DMS153 treated with DMSO at 0.1 percent for 48 hours (cell line): ENCODE measurements at regions not wholly inside any gene's neighbourhood (a gene's known extent, or its start where the extent isn't known, plus 50 kb on each side); places are given as distances from the start of the nearest gene placed in this dataset.
"Not testable (repeated sequence)": the region's sequence is repeated elsewhere in the genome, so short reads cannot be mapped to it uniquely, and the experiment has no call there.

Experiments
- DNase-seq: peaks from one replicate; lab custom pipeline; 2025; ENCODE audit not compliant: unreplicated experiment; lab: John Stamatoyannopoulos, UW

DNA sequence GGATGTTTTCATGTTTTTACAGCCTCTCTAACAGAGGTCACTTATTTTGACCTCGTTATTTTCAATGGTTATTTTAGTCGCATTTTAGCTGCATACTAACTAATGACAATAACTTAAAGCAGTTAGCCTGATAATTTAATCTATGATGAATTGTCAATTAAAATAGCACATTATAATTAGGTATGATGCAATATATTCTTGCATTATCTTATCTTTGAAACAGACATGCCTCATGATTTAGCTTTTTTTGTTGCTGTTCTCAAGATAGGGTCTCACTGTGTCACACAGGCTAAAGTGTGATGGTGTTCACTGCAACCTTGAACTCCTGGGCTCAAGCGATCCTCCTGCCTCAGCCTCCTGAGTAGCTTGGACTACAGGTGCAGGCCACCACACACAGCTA lies 126.4 kb downstream of the KBTBD2 start:
- DNase-seq, result no peak

DNA sequence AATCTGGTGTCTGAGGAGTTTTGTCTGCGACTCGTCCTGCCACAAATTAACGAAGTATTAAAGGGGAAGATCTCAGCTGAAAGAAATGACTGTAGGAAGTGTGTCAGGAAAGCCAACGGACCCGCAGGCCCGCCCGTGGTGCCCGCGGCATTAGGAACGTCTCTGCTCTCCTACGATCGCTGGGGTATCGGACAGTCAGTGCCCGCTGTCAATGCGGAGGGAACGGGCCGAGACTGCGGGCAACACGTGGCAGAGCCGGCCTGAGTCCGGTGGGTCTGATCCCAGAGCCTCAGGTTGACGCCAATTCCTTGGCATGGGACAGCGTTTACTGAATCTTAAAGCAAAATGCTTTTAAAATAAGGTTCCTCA lies 128.7 kb downstream of the KBTBD2 start:
- no peak for DNase-seq

DNA sequence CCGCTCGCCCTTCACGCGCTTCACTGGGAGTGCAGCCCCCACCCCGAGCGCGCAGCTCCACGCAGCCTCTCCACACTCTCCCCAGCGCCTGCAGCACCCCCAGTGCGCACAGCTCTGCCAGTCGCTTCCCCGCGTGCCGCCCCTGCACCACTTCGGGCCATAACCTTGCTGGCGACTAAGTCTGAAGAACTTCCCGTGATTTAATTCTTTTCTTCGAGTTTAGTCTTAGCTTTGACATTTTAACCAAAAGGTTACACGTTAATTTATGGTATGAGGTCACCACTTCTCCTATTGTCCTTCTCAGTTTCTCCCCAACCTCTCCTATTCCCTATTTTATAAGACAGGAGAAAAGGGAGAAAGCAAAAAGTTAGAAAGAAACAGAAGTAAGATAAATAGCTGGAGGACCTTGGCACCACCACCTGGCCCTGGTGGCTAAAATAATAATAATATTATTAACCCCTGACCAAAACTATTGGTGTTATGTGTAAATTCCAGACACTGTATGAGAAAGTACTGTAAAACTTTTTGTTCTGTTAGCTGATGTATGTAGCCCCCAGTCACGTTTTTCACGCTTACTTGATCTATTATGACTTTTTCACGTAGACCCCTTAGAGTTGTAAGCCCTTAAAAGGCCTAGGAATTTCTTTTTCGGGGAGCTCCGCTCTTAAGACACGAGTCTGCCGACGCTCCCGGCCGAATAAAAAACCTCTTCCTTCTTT lies 129.2 kb downstream of the KBTBD2 start:
- not testable (repeated sequence) for DNase-seq

DNA sequence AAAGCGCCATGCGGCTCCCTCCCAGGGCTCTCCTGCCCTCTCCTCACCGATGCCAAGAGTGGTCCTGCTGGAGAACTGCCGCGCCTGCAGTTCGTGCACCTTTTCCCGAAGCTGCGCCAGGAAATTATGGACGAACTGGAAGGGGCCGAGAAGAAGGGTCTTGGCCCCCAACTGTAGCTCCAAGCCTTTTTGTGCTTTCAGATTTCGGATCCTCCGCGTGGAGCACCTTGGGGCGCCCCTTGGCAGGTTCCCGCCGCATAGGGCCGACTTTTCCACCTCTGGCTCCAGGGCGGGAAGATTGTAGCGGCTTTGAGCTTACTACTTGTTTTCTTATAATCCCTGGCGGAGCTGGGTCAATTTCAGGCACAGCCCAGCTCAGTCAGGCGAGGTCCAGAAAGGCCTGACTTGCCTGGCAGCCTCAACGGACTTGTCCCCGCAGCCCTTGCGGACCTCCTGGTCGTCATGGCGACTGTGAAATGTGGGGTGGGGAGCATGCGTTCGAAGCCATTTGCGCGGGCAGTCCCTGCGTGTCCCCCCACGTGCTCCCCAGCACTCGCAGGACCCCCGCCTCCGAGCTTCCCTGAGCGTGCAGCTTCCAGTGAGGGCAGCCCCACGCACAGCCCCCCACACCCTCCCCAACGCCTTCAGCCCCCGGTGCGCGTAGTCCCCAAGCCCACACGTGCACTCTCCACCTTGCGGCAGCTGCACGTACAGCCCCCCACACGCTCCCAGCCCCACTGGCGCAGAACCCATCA lies 129.9 kb downstream of the KBTBD2 start:
- no peak for DNase-seq

DNA sequence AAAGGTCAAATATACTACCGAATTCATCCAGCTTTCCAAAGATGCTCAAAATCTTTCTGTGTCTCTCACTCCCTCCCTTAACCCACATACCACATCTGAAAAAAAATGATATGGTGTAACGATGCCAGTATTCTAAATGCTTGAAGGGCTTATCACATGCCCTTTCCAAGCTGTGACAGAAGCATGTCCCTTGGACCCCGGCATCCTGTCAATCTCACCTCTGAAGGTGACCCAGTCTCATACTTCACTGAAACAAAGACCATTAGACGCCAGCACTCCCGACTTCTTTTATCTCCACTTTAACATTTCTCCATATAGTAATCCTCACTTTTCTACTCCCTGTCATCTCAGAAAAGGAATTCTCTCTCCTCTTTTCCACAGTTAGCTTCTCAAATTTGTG lies 130.8 kb downstream of the KBTBD2 start:
- DNase-seq, result not testable (repeated sequence)

DNA sequence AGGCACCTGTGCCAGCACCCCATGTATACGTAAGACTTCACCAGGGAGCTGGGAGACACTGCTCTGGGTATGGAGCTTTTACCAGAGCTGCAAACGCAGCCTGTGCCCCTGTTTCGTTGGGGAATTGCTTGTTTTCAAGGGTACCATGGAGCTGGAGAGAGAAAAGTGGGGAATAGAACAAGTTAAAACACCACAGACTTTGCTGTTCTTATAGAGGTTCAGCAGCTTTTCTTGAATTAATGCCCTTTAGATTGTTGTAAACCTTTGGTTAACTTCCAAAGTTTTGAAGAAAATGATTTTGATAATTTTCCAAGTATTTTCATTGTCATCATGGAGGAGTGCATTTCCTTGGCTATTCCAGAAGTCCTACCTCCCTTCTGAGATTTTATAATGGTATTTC lies 131.7 kb downstream of the KBTBD2 start:
- not testable (repeated sequence) for DNase-seq

DNA sequence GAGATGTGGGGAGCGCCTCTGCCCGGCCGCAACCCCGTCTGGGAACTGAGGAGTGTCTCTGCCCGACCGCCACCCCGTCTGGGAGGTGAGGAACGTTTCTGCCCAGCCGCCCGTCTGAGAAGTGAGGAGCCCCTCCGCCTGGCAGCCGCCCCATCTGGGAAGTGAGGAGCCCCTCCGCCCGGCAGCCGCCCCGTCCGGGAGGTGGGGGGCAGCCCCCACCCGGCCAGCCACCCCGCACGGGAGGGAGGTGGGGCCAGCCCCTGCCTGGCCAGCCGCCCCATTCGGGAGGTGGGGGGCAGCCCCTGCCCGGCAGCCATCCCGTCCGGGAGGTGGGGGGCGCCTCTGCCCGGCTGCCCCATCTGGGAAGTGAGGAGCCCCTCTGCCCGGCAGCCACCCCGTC lies 137.7 kb downstream of the KBTBD2 start:
- DNase-seq, result not testable (repeated sequence)

DNA sequence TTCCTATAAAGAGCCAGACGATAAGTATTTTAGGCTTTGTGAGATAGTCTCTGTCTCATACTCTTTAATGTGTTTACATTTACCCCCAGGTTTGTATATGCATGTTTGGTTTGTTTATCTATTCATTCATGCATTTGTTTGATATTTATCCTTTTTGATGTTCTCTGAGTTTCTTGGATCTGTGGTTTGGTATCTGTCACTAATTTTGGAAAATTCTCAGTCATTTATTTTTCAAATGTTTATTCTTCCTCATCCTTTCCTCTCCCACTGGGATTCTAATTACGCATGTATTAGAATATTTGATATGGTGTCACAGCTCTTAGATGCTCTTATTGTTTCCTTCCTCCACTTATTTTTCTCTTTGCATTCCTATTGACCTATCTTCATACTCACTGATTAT lies 143.2 kb downstream of the KBTBD2 start:
- not testable (repeated sequence) for DNase-seq

DNA sequence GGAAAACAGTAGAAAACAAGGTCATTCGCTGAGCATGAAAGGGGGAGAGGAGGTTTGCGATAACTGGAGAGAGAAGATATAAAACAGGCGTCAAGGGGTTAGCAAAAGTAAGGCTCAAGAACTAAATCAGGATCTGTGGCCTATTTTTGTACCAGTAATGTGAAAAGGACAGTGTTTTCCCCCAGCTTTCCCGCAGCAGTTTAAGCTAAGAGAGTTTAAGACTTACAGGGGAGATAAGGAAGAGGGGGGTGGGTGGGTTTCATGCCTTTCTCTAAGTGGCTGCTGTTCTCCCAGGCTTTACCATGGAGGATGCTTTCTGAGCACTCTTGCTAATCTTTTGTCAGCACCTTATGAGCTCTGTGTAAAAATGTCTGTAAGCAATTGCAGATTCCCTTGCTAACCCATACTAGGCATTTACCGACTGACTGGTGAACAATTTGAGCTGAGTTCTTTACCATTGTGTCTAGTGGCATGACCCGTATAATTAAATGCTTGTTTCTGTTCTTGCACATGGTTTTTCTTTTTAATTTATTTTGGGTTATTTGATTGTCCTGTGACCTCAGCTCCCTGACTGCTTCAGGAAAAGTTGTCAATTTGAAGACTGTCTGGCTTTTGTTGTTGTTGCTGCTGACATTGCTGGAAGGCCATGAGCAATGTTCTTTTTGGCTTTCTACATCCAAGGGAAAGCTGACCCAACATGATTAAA lies 144.0 kb downstream of the KBTBD2 start:
- not testable (repeated sequence) for DNase-seq

DNA sequence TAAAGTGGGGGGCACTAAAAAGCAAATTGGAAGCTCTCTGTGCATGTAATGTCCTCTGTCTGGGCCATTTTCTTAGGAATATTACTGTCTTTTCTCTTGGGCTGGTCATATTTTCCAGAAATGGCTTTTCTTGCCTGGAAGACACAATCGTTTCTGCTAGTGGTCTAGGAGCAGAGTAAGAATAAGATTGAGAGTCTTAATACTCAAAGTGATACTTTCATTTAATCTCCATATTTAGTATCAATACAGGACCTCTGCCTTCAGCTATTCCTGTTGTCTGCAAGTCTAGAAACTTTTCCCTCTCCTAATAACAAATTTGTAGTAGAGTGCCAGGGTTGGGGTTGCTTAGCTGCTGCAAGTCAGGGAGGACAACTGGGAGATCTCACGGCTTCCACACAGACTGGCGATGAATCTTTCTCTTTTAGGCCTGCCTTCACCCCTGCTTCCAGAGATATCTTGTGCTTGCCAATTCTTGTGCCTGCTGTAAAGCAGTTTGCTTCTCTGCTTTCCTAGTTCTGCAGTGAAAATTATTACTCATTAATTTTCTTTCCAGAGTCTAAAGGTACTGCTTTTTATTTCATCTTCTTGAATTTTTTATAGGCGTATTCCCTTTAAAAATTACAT lies 149.6 kb downstream of the KBTBD2 start:
- not testable (repeated sequence) for DNase-seq

DNA sequence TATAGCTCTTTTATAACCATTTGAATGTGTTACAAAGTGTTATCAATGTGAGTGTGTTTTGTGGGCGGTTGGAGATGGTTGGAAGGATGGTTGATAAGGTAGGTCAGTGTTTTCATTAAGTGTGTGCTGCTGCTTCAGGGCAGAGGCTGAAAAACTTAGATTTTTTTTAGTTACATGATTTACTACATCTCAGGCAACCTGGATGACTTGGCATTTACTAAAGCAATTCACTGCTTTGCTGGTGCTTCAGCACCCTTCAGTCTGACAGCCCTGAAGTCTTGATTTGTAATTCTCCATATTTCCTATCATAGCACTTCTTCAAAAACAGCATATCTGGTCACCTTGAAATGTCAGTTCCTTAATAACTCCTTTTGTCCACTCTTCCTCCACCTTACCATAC lies 151.8 kb downstream of the KBTBD2 start:
- DNase-seq, result not testable (repeated sequence)

DNA sequence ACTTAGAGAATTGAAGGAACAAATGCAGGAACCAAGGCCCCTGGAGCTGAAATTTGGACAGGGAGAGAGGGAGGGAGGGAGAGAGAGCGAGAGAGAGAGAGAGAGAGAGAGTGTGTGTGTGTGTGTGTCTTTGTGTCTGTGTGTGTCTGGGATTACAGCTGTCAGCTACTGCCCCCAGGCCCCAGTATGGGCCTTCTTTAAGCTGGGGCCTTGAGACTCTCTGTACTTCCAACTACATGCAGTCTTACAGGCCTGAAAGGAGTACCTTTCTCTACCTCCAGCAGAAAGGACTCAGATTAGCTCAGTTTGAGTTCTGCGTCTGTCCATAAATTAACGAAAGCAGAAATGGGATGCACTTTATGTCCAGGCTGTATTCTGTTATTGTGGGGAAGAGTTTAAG lies 153.2 kb downstream of the KBTBD2 start:
- DNase-seq, result not testable (repeated sequence)

DNA sequence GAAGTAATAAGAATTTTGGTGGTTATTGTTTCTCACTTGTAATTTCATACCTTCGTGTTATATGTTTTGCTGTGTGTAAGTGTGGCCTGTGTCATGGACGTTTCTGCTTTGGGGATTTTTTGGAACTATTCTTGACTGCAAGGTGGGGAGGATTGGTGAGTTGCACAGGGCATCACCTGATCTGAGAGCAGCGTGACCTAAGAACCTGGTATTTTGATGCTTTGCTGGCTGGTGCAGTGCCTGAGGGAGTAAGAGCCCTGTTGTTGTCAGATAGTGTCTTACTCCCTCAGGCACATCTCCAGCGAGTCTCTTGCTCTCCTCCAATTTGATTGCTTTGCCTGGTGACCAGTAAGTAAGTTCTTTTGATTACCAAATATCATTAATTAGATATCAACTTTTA lies 158.8 kb downstream of the KBTBD2 start:
- DNase-seq, result not testable (repeated sequence)

DNA sequence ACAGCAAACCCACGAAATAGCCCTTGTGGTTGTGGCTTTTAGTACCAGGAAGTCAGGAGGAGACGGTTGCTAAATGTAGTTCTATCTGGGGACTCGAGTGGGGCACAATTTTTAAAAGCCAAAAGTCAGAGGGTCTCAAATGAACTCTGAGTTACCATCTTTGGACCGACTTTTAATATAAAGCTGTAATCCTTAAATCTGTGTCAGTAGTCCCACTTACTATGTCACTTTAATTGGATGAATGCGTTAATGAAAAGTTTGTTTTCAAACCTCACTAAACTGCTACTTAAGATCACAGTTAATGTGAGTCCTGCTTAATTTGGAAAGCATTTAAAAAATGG lies 162.3 kb downstream of the KBTBD2 start:
- not testable (repeated sequence) for DNase-seq

DNA sequence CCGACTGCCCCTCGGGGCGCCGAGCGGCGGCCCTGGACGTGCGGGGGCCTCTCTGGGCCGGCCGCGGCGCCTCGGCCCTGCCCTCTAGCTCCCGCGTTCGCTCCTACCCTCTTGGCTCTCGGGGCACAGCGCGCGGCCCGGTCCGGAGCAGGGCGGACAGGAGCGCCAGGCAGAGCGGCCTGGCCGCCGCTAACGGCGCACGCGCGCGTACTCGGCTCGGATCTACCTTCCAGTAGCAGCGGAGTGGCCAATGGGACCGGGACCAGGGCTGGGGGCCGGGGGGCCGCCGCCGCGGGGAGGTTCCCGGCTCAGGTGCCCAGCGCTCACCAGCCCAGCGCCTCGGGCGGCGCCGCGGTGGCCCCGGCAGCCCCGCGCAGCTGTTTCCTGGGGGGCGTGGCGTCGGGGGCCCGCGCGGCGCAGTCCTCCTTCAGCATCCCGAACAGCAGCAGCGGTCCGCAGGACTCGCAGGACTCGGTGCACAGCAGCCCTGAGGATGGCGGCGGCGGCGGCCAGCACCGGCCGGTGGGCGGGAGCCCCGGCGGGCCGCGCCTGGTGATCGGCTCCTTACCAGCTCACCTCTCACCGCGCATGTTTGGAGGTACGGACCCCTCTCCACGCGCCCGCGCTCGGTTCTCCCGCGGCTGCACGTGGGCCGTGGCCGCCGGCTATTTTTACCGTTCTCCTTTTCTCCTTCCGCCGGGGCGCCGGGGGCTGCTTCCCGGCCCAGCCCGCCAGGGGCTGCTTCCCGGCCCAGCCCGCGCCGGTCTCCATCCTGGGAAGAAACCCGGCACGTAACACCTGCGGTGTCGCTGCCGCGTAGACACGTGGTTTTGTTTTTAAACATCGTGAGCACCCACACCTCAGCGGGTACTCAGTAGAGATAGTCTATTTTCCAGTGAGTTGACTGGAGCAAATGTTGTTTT lies 162.9 kb downstream of the KBTBD2 start:
- DNase-seq, result peak; percentile 65

DNA sequence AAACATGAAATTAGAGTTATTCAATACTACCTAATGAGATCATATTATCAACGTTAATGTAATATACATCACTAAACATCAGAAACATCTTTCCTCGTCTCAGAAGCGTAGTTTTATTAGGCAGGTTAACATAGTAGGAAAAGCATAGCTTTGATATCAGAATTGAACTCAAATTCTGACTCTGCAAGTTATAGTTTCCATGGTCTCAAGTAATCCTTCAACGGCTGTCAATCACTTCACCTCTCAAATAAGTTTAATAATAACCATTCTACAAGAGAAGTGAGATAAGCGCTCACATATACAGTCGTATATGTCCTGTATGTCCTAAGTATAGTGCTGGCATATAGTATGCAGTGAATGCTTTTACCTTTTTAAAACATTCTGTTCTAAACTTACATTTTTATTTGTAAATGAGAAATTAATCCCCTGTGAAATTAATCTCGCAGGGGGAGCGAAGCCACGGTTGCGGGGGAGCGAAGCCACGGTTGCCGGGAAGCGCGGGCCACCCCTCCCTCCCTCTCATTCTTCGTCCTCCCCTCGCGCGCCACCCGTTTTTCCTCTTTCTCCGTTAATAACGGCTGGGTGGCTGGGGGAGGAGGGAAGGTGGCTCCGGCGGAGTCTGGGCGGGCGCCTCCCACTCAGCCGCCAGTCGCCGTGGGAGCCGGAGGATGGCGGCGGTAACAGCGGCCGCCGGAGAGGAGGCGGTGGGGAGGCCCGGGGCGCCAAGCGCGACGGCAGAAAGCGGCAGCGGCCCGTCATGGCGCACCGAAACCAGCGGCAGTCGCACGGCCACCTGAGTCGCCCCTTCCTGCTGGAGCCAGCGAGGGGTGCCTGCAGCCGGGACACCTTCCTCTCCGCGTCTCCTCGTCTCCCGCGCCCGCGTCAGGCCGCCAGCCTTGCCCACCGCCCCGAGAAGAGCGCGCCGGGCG lies 163.8 kb downstream of the KBTBD2 start:
- peak; percentile 32 for DNase-seq

DNA sequence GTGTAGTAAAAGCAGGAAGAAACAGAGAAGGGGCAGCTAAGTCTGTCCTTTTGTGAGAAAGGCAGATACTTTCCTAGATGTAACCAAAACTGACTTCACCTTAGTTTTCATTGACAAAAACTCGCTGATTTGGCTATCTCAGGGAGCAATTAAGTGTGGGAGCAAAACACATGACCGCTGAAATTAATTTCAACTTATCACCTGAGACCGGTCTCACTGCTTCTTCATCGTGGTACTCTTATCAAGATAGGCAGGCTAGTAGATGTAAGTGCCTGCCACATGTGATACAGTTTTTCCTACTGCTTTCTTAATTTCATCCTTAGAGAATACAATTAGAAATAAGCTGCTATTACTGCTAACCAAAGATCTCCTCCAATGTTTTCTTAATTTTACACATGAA lies 168.7 kb downstream of the KBTBD2 start:
- not testable (repeated sequence) for DNase-seq

DNA sequence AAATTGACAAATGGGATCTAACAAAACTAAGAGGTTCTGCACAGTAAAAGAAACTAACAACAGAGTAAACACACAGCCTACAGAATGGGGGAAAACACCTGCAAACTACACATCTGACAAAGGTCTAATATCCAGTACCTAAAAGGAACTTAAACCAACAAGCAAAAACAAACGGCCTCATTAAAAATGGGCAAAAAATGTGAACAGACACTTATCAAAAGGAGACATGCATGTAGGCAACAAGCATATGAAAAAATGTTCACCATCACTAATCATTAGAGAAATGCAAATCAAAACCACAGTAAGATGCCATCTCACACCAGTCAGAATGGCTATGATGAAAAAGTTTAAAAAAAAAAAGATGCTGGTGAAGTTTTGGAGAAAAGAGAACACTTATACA lies 197.4 kb downstream of the KBTBD2 start:
- DNase-seq, result no peak
